AG04450 (cell line): ENCODE measurements at regions not wholly inside any gene's neighbourhood (a gene's known extent, or its start where the extent isn't known, plus 50 kb on each side); places are given as distances from the start of the nearest gene placed in this dataset.

Source experiments
- CTCF ChIA-PET: fragments of 300-600, 350-600 bp; formaldehyde crosslinking; extraction: SDS; loops from one replicate; lab custom pipeline; 2022; ENCODE audit warnings: antibody characterized with exemption, inconsistent platforms; lab: Charles Lee
- POLR2A ChIA-PET: fragments of 350-600 bp; formaldehyde crosslinking; extraction: SDS; loops from one replicate; lab custom pipeline; 2021; ENCODE audit warnings: antibody characterized with exemption, inconsistent platforms; lab: Yijun Ruan, JAX
- DNase-seq: peaks from one replicate; pipeline ENCODE4 v3.0.0-alpha.2; 2011; ENCODE audit warnings: low read depth, low spot score
- H3K27ac ChIP-seq: one replicate; pipeline ENCODE4 v1.5.1; 2012; ENCODE audit warnings: low read depth, low read length, control low read depth
- H3K27me3 ChIP-seq: one replicate; pipeline ENCODE4 v1.6.0; 2012; ENCODE audit warnings: low read length; ENCODE audit not compliant: control insufficient read depth, insufficient read depth
- H3K4me3 ChIP-seq: 2 replicates; pipeline ENCODE4 v1.5.1; 2011; ENCODE audit warnings: mild to moderate bottlenecking, low read depth, low read length, control low read depth
- H3K9me3 ChIP-seq: 2 replicates; pipeline ENCODE4 v1.5.1; 2012; ENCODE audit warnings: low read length; ENCODE audit not compliant: control insufficient read depth, insufficient read depth
- CTCF ChIP-seq: IDR thresholded peaks from 2 replicates; pipeline ENCODE4 v1.5.1; 2011; ENCODE audit warnings: low read depth, low read length, control low read depth, inconsistent platforms

GRCh38 chr18:34942276-34942675, 98.9 kb upstream of the MAPRE2 start:
- POLR2A ChIA-PET: no interaction called here
- no peak for DNase-seq
- H3K27ac ChIP-seq: no peak overlapping the region
- H3K27me3 ChIP-seq: no peaks in the 10 kb centered on the region
- H3K4me3 ChIP-seq: no peak overlapping the region
- TF ChIP-seq CTCF: no peak
- CTCF ChIA-PET: interaction anchor here (1.1 to 1.6 kb wide), 2 partner anchors 201 to 280 kb away, joined by 3 read pairs; no protein-coding TSS in a partner anchor
- no peaks in the 10 kb centered on the region for H3K9me3 ChIP-seq

GRCh38 chr18:34942975-34943374, 98.2 kb upstream of the MAPRE2 start:
- no peak for DNase-seq
- H3K27ac ChIP-seq: no peak overlapping the region
- H3K9me3 ChIP-seq: no peaks in the 10 kb centered on the region
- no peak overlapping the region for H3K4me3 ChIP-seq
- ChIA-PET CTCF (interaction anchor here (1.6 kb wide), 1 partner anchor 201 kb away, joined by 3 read pairs; no protein-coding TSS in a partner anchor), POLR2A (no interaction called here)
- TF ChIP-seq CTCF: no peak
- H3K27me3 ChIP-seq: no peaks in the 10 kb centered on the region

- Histone ChIP-seq H3K9me3 (no peaks in the 10 kb centered on the region), H3K27ac (no peak overlapping the region), H3K27me3 (no peaks in the 10 kb centered on the region), H3K4me3 (no peak overlapping the region)
- TF ChIP-seq CTCF: no peak
- no peak for DNase-seq
- ChIA-PET CTCF (no interaction called here), POLR2A (no interaction called here)
These were observed 97.6 kb upstream of the MAPRE2 start for GRCh38 chr18:34943587-34943986.

GRCh38 chr18:34947711-34948125, 93.5 kb upstream of the MAPRE2 start:
- Histone ChIP-seq H3K27me3 (no peaks in the 10 kb centered on the region), H3K27ac (peak overlapping the region; percentile 40), H3K9me3 (no peaks in the 10 kb centered on the region), H3K4me3 (no peak overlapping the region)
- CTCF ChIA-PET: interaction anchor here (1.4 kb wide), 1 partner anchor 286 kb away, joined by 3 read pairs; no protein-coding TSS in a partner anchor
- TF ChIP-seq CTCF: no peak
- POLR2A ChIA-PET: interaction anchor here (1.3 kb wide), 1 partner anchor 18 kb away, joined by 4 read pairs; no protein-coding TSS in a partner anchor
- DNase-seq: peak; percentile 33

GRCh38 chr18:34951625-34952379, 89.4 kb upstream of the MAPRE2 start:
- Histone ChIP-seq H3K9me3 (no peaks in the 10 kb centered on the region), H3K27ac (no peak overlapping the region), H3K4me3 (no peak overlapping the region), H3K27me3 (no peaks in the 10 kb centered on the region)
- no peak for TF ChIP-seq CTCF
- DNase-seq: no peak
- ChIA-PET CTCF (no interaction called here), POLR2A (no interaction called here)
